BE2C (cell line): ENCODE measurements at regions not wholly inside any gene's neighbourhood (a gene's known extent, or its start where the extent isn't known, plus 50 kb on each side); places are given as distances from the start of the nearest gene placed in this dataset.

ENCODE experiments used
- DNase-seq: peaks from one replicate; pipeline ENCODE4 v3.0.0-alpha.2; 2020
- H3K27me3 ChIP-seq: fragments of 250-450 bp; sonication (Bioruptor Pico); 2 replicates; pipeline ENCODE4 v1.5.1; 2020; ENCODE audit warnings: mild to moderate bottlenecking
- H3K36me3 ChIP-seq: fragments of 250-450 bp; sonication (Bioruptor Pico); 2 replicates; pipeline ENCODE4 v1.5.1; 2020; ENCODE audit warnings: mild to moderate bottlenecking
- H3K4me1 ChIP-seq: fragments of 250-450 bp; sonication (Bioruptor Pico); 2 replicates; pipeline ENCODE4 v1.5.1; 2020
- H3K4me3 ChIP-seq: 2 replicates; pipeline ENCODE4 v1.5.1; 2011; ENCODE audit warnings: low read depth, low read length
- H3K9me3 ChIP-seq: fragments of 250-450 bp; sonication (Bioruptor Pico); 2 replicates; pipeline ENCODE4 v1.5.1; 2020
- TF ChIP-seq, protein P1 (sequence below): IDR thresholded peaks from 2 replicates; pipeline ENCODE4 v1.5.1; 2012; ENCODE audit warnings: mild to moderate bottlenecking, low read depth, low read length

DNA sequence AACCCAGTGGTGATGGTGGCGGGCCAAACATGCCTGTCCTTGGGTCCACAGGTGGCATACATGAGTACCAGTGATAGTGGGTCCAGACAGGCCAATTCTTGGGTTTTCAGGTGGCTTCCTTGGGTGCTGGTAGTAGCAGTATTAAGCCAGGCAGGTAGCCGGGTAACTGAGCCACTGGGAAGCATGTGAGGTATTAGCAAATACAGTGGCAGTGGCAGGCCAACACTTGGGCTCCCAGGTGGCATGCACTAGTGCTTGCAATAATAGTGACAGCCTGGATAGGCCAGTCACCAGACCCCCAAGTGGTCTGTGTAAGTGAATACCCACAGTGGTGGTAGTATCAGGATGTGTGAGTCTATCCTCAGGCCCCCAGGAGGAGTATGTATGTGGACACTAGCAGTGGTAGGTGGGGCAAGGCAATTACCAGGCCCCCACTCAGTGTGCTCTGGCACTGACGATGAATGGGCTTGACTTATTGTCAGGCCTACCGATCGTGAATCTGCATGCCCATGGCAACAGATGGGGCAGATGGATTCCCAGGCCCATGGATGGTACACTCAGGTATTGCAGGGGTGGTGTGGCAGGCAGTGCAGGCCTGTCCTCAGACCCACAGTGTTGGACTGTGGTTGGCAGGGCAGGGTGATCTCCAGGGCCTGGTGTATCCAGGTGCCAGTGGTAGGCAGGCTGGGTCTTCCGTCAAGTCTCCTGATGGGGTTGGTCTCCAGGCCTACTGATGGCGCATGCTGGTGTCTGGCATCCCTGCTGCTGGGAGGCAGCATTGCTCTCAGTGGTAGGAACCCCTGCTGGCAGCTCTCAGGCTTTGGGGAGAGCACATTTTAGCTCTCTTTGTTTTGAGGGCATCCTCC, 840.7 kb downstream of the FAM181B start:
- Histone ChIP-seq H3K36me3 (no peaks in the 10 kb centered on the region), H3K4me1 (no peaks in the 10 kb centered on the region), H3K4me3 (no peak overlapping the region), H3K9me3 (no peaks in the 10 kb centered on the region; the same call in 1 of the 2 replicates), H3K27me3 (no peaks in the 10 kb centered on the region)
- no peak for DNase-seq
- TF ChIP-seq, protein P1, sequence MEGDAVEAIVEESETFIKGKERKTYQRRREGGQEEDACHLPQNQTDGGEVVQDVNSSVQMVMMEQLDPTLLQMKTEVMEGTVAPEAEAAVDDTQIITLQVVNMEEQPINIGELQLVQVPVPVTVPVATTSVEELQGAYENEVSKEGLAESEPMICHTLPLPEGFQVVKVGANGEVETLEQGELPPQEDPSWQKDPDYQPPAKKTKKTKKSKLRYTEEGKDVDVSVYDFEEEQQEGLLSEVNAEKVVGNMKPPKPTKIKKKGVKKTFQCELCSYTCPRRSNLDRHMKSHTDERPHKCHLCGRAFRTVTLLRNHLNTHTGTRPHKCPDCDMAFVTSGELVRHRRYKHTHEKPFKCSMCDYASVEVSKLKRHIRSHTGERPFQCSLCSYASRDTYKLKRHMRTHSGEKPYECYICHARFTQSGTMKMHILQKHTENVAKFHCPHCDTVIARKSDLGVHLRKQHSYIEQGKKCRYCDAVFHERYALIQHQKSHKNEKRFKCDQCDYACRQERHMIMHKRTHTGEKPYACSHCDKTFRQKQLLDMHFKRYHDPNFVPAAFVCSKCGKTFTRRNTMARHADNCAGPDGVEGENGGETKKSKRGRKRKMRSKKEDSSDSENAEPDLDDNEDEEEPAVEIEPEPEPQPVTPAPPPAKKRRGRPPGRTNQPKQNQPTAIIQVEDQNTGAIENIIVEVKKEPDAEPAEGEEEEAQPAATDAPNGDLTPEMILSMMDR: no peak

DNA sequence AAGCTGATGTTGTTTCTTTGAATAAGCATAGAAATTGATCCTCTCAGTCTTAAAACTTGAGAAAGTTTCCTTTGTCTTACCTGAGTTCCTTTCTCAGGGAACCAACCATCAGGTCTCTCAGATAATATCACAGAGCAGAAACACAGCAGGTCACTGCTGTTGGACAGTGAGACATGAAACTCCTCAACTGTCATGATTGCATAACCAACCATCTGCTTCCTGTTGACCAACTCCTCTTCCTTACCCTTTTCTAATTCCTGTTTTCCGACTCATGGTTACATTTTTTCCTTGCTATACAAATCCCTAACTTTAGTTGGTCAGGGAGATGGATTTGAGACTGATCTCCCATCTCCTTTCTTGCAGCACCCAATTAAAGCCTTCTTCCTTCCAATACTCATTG, 845.3 kb downstream of the FAM181B start:
- Histone ChIP-seq H3K27me3 (no peaks in the 10 kb centered on the region), H3K9me3 (no peaks in the 10 kb centered on the region), H3K4me3 (no peak overlapping the region), H3K4me1 (no peaks in the 10 kb centered on the region), H3K36me3 (no peaks in the 10 kb centered on the region)
- no peak for DNase-seq
- TF ChIP-seq, protein P1: no peak

DNA sequence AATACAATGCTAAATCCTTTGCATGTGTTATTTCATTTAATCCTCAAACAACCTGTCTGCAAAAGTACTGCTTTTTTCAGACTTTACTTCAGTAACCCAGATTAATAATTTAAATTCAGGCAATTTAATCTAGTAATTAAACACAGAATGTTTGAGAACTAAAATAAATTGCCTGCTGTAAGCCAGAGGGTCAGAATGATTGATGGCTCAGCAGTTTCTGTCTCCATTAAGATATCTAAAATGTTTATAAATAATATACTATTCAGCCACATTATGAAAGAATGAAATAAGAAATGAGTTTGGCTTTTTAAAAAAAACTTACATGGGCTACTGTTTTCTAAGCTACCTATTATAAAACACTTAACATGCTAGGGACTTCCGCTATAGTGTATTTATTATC, 846.0 kb downstream of the FAM181B start:
- DNase-seq: no peak
- TF ChIP-seq, protein P1: no peak
- Histone ChIP-seq H3K36me3 (no peaks in the 10 kb centered on the region), H3K4me1 (no peaks in the 10 kb centered on the region), H3K9me3 (no peaks in the 10 kb centered on the region), H3K4me3 (no peak overlapping the region), H3K27me3 (no peaks in the 10 kb centered on the region)

DNA sequence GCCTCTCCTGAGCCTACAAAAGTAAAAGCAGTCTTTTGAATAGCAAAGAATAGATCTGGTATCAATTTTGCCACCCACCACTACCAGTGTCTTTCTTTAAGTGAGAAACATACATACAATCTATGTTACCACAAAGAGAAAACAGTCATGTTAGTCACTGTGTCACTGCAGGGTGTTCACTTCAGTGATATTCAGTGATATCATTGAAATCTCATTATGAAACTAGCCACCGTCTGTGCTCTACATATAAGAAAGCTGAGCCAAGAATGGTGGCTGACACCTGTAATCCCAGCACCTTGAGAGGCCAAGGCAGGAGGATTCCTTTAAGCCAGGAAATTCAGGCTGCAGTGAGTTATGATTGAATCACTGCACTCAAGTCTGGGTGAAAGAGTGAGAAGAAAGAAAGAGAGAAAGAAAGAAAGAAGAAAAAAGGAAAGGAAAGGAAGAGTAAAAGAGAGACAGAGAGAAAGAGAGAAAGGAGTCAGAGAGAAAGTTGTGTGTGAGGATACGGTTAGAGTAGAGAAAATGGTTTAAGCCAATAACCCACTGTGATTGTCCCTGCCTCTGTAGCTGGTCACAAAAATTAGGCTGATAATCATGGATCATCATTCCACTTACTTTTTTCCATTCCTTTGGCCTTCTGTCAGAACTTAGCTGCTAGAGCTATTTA, 847.1 kb downstream of the FAM181B start:
- H3K4me1 ChIP-seq: no peaks in the 10 kb centered on the region
- H3K9me3 ChIP-seq: no peaks in the 10 kb centered on the region
- H3K4me3 ChIP-seq: no peak overlapping the region
- H3K36me3 ChIP-seq: no peaks in the 10 kb centered on the region
- no peak for DNase-seq
- TF ChIP-seq, protein P1: no peak
- H3K27me3 ChIP-seq: no peaks in the 10 kb centered on the region

DNA sequence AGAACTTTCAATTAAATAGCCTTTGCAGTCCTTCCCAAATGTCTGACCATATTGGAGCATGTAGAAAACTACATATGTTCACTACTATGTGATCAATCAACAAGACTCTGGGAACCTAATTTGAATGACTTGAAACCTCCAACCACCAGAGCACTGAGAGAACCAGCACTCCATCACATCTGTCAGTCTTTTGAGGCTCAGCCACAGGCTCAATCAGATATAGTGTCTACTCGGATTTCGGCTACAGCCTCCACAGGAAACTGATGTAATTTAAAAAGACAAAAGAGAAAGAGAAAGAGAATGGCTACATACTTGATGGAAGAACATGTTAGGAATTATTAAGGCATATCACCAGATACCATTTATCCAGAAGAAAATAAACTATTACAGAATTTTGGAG, 859.0 kb downstream of the FAM181B start:
- TF ChIP-seq, protein P1: no peak
- no peaks in the 10 kb centered on the region for H3K36me3 ChIP-seq

DNA sequence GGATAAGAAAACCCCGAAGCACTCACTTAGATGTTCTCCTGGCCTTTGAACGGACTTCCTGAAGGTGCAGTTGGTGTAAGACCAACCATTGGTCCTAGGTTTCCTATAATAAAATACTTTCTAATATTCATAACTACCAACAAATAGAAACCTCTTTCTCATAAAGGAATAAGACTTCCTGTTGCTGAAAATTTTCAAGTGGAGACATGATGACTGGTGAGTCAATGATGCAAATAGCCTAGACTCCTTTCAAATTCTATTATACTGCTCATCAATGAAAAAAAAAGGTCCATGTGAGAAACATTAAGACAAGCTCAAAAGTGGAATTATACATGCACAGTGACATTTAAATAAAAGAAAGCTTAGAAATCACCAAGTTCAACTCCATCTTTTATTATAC, 862.8 kb downstream of the FAM181B start:
- H3K9me3 ChIP-seq: no peaks in the 10 kb centered on the region
- no peak for DNase-seq
- H3K4me3 ChIP-seq: no peak overlapping the region
- H3K27me3 ChIP-seq: no peaks in the 10 kb centered on the region
- TF ChIP-seq, protein P1: no peak
- no peaks in the 10 kb centered on the region for H3K4me1 ChIP-seq
- no peaks in the 10 kb centered on the region for H3K36me3 ChIP-seq

More for the DNA sequence above, 859.0 kb downstream of the FAM181B start:
- H3K9me3 ChIP-seq: no peaks in the 10 kb centered on the region
- no peak overlapping the region for H3K4me3 ChIP-seq
- no peaks in the 10 kb centered on the region for H3K27me3 ChIP-seq
- DNase-seq: no peak
- no peaks in the 10 kb centered on the region for H3K4me1 ChIP-seq
